ENCODE measurements at regions not wholly inside any gene's neighbourhood (a gene's known extent, or its start where the extent isn't known, plus 50 kb on each side); places are given as distances from the start of the nearest gene placed in this dataset.

DNA sequence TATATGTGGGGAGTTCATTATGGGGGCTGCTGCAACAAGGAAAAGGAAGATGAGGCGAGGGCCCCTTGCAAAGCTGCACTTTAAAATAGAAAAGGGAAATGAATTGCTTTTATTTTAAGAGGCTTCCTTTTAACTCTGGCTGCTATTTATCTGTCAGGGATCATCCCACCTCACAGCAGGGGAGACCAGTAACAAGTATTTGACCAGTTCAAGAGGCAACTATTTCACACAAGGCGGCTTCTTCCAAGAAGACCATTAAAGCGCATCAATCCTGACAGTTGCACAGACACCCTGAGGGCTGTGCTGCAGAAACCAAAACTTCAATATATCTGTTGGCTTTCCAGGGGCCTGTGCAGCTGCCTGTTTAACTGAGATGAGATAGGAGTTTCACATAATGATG is 1009.2 kb downstream of the SORCS3 start:
- no peak for DNase-seq (ENCODE audit: low spot score)
- intact Hi-C loops (cut with DNase I): no loop called here

DNA sequence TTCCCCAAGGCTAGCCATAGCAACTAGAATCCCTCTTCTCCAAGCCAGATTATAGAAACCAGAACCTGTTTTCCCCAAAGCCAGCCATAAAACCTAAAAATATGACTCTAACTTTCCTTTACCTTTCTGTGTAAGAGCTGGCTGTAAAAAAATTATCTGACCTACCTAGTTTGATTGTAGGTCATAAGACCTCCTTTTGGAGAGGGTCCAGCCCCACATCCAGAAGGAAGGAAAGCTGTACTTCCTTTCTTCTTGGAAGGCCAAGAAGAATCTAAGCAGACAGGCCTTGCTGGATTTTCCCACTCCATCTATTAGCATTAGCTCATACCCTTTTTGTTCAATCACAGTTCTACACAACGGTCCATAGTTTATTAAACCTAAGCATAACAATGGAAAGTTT is 1006.3 kb downstream of the SORCS3 start:
- intact Hi-C loops (cut with DNase I): no loop called here
- no peak for DNase-seq (ENCODE audit: low spot score)

DNA sequence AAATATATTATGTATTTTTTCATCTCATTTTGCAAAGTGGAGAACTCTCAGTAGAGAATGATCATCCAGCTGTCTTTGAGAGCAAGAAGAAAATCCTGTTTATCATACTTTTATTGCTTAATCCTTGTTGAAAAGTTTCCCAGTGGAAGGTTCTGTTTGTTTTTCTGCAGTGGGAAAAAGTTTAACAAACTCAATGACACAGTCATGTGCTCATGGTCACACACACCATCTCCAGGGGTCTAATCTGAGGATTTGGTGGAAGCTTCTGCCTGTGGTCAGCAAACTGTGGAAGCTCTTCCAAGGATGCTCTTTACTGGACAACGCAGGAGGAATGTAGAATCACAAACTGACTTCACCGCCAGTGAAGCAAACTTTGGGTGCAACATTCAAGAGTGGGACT is 1003.9 kb downstream of the SORCS3 start:
- no peak for DNase-seq (ENCODE audit: low spot score)
- intact Hi-C loops (cut with DNase I): no loop called here

DNA sequence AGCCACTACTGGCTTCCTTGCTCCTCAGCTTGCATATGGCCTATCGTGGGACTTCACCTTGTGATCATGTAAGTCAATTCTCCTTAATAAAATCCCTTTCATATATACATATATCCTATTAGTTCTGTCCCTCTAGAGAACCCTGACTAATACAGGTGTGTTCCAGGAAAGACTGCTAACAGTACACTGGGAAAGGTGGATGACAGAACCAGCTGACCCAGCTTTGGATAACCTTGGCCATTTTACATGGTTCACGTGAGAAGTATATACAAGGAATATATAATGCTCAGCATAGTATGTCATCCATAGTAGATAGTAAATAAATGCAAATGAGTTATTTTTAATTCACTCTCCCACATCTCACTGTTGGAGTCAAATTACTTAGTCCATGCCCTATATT is 1003.5 kb downstream of the SORCS3 start:
- DNase-seq (ENCODE audit: low spot score): no peak
- intact Hi-C loops (cut with DNase I): no loop called here

DNA sequence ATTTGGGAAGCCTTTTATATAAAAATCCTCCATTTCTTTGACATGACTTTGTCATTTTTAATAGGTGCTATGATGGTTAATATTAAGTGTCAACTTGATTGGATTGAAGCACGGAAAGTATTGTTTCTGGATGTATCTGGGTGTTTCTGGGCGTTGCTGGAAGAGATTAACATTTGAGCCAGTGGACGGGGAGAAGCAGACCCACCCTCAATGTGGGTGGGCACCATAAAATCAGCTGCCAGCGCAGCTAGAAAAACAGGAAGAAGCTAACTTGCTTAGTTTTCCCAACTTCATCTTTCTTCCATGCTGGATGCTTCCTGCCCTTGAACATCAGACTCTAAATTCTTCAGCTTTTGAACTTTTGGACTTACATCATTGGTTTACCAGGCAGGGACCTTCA is 1003.0 kb downstream of the SORCS3 start:
- intact Hi-C loops (cut with DNase I): no loop called here
- DNase-seq (ENCODE audit: low spot score): no peak

DNA sequence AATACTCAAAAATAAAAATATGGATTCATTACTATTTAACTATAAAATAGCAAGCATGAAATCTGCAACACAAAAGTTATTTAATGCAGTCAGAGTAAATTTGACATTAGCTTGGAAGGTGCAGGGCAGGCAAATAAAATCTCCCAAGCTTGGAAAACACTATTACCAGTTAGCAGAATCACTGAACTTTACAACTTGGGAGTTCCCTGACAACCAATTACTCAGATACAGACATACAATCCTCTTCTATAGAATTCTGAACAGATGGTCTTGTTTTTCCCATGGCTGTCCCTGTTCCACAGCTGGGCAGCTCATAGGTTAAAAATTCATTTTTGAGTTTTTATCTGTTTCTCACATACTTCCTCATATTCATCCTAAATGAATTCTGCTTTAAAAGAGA is 1002.6 kb downstream of the SORCS3 start:
- intact Hi-C loops (cut with DNase I): no loop called here
- no peak for DNase-seq (ENCODE audit: low spot score)

DNA sequence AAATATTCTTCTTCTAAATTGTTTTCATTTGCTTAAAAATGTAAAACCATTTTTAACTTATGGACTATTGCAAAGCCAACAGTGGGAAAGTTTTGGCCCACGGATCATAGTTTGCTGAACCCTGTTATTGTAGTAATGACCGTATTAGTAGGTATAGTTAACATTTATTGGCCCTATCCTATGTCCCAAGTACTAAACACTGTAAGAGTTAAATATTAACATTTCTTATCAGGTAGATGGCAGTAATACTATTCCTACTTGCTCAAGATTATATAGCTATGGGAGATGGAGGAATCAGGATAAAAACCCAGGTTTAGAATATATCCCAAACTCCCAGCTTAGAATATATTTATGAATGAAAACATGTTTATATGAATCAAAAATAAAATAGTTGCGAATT is 993.2 kb downstream of the SORCS3 start:
- DNase-seq (ENCODE audit: low spot score): no peak
- intact Hi-C loops (cut with DNase I): no loop called here

DNA sequence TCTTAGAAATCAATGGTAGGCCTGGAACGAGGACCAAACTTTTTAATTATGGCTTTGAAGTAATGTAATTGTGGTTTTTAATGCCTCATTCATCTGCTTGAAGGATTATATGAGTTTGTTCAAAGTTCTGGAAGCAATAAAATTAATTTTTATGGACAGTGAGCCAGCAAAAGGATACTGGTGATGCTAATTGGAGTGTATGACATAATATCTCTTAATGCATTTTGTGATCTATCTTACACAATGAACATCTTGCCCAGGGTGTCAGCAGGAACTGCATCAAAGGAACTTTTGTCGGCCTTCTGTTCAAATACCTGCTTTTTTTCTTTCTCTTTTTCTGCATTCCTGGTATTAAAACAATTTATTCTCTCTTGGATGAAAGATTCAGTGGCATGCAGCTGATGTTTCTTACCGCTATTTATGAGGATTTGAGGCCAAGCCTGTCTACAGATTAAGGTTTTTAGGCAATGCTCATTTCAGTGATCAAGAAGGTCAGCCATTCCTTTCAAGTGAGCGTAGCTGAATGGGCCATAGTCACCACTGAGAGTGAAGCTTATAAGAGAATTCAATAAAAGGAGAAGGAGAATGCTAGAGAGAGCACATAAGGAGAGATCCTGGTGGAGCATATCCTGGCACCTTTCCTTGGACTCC is 974.8 kb downstream of the SORCS3 start:
- intact Hi-C loops (cut with DNase I): no loop called here
- no peak for DNase-seq (ENCODE audit: low spot score)

DNA sequence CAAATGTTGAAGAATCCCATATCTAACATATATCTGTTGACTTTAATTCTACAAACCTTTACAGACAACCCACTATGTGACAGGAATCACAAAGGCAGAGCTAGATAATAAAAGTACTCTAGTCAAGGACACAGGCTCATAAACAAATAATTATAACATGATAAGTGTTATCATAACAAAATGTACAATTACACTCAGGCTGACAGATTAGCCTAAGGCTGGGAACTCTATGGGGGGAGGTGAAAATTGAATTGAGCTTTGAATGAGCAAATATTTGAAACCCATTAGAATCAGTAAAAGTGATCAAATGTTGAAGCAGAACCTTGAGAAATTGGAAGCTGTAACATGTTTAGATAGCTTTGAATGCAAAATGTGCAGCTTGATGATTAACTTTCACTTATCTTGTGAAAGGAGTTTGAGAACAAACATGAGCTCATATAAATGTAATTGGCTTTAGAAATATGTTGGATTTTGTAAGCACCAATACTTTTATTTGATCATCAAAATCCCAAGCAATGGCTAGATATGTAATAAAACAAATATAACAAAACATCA is 970.2 kb downstream of the SORCS3 start:
- DNase-seq (ENCODE audit: low spot score): no peak
- intact Hi-C loops (cut with DNase I): no loop called here

DNA sequence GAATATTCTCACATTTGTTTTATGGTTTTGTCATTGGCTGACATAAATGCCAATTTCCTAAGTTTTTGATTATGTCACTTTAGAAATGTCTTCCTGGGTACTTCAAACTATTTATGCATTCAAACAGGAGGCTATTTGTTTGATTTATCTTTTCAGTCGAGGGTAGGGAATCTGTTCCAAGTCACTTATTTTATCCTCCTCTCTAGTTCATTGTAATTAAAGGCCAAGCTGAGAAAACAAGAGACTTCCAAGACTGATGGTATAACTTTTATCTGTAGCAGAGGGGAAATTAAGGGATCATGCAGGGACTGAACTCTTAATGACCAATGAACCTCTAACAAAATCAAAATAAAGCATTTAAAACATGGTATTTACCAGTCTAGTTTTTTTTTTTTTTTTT is 968.4 kb downstream of the SORCS3 start:
- no peak for DNase-seq (ENCODE audit: low spot score)
- intact Hi-C loops (cut with DNase I): no loop called here

DNA sequence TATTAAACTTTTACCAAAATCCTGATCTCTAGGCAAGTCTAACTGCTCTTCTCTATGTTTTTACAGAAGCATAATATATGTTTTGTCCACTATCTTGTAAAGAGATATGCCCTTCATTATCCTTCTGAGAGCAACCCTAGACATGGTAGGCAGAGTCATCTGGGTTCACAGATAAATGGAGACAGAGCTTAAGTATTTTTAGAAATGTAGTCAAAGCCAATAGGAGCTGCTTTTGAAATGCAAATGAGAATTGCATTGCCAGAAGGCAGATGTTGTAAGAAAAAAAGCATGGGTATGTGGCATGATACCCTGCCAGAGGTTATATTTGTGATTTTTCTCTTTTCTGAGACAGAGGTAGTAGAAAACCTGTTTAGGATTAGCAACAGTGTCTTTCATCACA is 964.8 kb downstream of the SORCS3 start:
- intact Hi-C loops (cut with DNase I): no loop called here
- no peak for DNase-seq (ENCODE audit: low spot score)

DNA sequence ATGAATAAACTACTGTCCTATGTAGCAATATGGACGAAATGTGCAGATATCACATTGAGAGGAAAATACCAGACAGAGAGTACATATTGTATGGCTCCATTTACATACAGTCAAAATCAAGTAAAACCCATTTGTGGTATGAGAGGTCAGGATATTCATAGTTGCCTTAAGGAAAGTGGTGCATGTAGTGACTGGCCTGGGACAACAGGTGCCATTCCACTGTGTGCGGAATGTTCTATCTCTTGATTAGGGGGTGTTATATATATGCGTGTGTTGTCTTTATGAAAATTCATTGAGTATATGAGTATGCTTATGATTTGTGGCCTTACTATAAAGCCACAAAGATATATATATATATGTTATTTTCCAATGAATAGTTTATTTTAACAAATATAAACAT is 964.0 kb downstream of the SORCS3 start:
- intact Hi-C loops (cut with DNase I): no loop called here
- DNase-seq (ENCODE audit: low spot score): no peak

DNA sequence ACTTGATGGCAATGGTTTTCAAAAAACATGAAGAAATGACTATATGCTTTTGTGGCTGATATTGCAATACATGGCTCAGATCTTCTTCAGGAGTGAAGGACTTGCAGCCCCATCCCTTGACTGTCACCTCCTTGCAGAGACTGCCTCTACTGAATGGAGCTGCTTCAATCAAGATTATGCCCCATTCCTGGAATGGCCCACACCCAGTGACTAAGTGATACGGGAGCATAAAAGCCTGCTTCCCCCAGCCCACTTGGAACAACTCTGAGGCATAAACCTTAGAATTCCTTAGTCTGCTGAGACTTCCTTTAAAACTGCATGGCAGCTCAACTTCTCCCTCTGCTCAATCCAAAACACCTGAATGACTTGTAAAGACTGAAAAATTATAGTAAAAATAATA is 957.1 kb downstream of the SORCS3 start:
- DNase-seq (ENCODE audit: low spot score): no peak
- intact Hi-C loops (cut with DNase I): no loop called here

DNA sequence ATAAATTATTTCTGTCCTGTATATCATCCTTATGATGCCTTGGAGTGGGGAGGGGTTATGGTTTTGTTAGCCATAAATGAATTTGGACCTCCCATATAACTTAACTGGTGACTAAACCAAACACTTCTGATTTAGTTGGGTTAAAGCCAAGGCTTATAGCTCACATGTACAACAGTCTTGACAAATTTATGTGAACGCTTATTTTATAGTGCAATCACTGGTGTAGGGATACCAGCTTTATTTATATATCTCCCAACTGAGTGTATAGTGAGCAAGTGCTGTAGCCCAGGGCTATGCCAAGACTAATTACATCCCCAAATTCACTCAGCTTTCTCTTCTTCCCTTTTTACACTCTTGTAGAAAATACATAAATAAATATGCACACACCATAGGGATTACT is 956.2 kb downstream of the SORCS3 start:
- intact Hi-C loops (cut with DNase I): no loop called here
- no peak for DNase-seq (ENCODE audit: low spot score)

DNA sequence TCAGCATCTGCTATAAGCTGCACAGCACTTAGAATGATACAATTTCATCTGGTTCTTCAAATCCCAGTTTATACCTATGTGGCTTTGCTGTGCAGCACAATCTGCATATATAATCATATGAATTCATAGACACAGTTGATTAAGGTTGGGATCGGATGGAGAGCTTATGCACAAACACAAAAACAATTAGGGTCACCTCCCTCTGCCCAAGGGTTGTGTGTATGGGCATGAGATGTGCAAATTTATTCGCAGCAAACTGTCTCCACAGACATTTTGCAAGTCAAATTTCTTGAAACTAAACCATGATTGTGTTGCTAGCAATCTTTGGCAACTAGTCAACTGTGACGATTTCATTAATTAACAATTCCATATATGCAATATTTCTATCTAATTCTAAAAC is 955.7 kb downstream of the SORCS3 start:
- intact Hi-C loops (cut with DNase I): no loop called here
- no peak for DNase-seq (ENCODE audit: low spot score)

DNA sequence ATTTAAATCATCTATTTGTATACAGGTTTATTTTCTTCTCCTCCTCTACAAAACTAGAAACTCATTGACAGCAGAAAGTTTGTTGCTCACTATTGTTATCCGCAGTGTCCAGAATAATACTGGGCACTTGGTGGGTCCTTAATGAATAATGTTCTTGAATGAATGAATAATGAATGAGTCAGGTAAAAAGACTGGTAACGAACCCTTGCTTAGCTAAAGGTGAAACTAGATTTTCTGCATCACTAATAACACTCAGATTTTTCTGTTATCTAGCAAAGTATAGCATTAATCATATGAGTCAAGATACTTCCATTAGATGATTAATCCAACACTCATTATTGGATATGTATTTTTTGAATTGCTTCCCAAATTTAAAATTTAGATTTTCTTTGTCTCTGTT is 953.2 kb downstream of the SORCS3 start:
- DNase-seq (ENCODE audit: low spot score): no peak
- intact Hi-C loops (cut with DNase I): no loop called here

DNA sequence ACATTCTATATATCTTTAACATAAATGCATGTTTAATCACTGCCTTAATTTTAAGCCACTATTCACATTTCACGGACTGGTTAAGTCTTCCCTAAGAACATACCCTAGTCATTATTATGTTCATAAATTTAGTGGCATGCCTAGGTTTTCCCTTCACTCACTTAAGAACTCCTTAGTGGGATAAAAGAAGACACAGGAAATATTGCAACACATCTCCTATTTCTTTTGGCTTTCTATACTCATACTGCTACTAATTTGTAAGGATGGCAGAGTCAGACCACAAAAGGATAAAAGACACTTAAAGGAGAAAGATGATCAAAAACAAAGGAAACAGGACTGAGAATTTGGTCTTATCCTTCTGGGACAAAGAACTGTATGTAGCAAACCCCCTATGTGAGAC is 951.4 kb downstream of the SORCS3 start:
- intact Hi-C loops (cut with DNase I): no loop called here
- no peak for DNase-seq (ENCODE audit: low spot score)

DNA sequence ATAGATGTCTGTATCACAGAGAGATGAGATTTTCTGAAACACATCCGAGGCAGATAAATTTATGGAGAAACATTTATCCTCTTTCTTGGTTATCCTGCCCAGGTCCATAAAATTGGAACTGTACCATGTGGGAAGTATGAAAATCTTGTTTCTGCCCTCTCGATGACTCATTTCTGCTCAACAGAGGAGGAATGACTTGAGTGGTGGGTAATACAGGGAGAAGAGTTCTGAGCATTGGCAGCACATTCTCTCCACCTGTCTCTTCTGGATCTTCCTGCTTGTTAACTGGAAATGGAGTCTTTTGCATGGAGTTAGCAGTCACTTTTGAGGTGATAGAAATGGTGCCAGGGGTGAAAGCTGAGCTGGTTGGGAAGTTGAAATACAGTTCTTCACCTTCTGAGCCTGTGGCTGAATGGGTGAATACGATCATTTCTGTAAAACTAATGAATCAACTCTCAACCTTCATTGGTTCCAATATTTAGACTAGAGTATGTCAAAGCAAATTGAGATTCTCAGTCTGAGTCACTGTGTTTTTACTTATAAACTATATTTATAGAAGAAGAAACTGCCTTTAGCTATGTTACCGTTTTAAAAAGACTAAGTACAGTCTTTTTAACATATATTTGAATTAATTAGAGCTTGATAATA is 945.5 kb downstream of the SORCS3 start:
- no peak for DNase-seq (ENCODE audit: low spot score)
- intact Hi-C loops (cut with DNase I): no loop called here

DNA sequence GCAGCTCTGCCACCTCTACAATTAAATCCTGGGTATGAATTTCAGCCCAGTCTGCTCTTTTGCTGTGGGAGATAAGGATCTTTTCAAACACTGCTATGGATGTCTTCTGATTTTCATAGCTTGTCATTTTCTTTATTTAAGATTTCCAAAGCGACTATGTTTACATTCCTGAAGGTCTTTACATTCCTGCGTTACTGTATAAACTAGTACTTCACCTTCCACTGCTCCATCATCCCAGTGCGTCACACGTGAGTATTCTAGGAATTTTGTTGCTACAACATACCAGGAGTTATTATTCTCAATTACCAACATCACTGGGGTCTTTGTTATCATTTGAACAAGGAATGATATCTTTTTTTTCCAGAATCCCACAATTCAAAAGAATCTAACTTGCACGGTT is 944.7 kb downstream of the SORCS3 start:
- DNase-seq (ENCODE audit: low spot score): no peak
- intact Hi-C loops (cut with DNase I): no loop called here

DNA sequence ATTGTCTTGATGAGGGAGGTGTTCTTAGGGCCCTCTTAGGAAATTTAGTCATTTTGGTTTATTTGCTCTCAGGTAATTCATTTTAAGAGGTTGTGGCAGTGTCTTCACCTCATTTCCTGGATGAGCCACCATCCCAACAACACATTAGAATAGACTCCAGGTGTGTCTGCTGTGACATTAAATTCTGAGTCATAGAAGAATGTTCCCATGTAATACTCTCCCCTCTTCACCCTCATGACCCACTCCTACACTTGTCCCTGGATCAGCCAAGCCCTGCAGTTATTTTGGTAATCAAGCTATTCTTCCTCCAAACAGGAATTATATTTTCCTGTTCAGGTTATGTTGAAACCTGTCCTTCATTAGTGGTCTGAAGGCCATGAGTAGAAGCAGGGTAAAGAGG is 944.1 kb downstream of the SORCS3 start:
- intact Hi-C loops (cut with DNase I): no loop called here
- DNase-seq (ENCODE audit: low spot score): no peak

DNA sequence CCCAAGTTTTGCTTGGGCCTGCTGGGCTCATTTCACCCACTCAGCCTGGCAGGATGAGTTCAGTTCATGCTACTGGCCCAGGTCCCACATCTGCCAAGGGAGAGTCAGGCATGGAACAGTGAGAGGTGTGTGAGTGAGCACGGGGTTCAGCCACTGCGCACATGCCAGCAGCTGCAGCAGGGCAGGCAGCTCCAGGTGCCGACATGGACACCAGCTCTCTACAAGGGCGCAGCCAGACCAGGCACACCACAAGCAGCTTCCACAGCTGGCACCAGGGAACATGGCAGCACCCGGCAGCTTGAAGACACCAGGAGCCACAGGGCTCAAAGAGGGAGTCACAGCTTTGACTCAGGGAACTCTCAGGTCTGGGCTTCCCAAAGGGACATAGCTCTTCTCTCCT is 938.0 kb downstream of the SORCS3 start:
- intact Hi-C loops (cut with DNase I): no loop called here
- no peak for DNase-seq (ENCODE audit: low spot score)
